HG03521 (cell line): ENCODE measurements at regions not wholly inside any gene's neighbourhood (a gene's known extent, or its start where the extent isn't known, plus 50 kb on each side); places are given as distances from the start of the nearest gene placed in this dataset.

Experiments used
- ATAC-seq: cut with Tn5 transposase; IDR thresholded peaks from one replicate; pipeline ENCODE4 v1.9.1; 2021; ENCODE audit warnings: mild to moderate bottlenecking, moderate library complexity; ENCODE audit not compliant: unreplicated experiment

DNA sequence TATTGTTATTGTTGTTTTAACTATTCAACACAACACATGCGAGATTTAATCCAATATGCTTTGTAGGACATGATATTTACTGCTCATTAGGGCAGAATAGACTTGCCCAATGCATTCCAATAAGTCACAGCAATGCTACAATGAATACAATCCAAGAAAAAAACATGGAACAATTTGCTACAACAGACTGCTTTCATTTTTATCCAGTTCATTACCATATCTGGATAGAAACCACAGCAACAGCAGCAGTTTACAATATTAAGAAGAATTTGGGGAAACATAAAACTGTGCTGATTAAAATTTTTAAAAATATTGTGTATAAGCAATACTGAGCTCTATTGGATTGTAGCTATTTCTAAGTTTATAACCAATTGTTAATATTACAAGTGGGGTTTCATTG, 833.0 kb downstream of the DIAPH3 start:
- no peak for ATAC-seq

DNA sequence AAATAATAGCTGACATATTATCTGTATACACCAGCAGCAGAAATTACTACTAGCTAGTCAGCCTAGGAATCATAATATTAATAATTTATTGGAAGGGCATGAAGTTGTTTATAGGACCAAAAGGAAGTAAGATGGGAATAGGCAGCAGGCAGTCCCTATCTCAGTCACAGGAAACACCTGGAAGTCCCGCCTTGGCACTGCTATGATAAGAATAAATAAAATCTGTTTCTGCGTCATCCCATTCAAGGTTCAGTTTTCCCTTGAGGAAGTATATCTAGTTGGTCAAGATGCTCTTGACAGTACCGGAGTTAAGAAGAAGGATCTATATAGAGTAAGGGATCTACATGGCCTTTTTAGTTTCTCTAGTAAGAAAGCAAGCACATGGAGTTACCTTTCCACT, 830.8 kb downstream of the DIAPH3 start:
- no peak for ATAC-seq

DNA sequence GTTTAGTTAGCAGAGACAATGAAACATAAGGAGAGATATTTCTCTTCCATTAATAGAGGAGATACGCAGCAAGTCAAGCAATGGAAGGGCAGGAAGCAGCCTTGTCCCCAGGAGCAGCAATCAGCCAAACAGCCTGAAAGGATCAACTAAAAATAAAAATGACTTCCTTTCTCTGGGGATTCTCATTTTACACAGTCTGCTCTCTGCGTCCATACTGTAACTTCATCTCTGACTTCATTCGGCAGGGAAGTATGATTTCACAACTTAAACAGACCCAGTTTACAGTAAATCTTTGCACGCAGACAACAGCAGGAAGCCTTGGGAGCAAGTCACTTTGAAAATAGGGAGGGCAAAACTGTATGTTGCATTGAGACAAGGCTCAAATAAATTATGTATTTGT, 826.7 kb downstream of the DIAPH3 start:
- ATAC-seq: no peak

DNA sequence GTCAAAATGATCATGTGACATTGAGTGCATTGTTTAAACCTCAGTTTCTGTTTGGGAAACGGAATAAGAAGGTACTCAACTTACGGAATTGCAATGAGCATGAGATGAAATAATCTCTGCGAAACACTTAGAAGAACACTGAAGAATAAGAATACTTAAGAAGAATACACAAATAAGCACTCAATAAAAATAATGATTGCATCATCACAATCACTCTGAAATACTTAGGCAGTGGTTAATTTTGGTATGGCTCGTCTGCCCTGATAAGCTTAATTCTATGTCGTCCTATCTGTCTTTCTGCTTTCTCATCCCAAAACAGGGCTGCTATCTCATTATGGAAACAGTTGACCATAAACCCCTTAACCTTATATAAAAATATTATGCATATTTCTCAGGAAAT, 823.6 kb downstream of the DIAPH3 start:
- no peak for ATAC-seq

DNA sequence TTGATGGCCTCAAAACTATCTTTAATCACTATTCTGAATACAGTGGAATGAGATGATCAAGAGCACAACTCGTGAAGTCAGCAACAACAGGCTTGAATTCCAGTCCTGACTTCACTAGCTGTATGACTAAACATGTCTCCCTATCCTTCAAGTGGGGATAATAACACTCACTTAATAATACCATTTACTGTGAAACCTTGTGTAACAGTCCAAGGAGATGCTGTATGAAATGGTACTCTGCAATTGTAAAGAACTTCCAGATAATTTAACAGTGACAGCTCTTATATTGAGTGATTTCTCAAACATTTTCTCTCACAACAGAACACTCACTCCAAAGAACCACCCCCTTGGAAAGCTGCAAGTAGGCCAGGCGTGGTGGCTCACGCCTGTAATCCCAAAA, 823.1 kb downstream of the DIAPH3 start:
- ATAC-seq: no peak

DNA sequence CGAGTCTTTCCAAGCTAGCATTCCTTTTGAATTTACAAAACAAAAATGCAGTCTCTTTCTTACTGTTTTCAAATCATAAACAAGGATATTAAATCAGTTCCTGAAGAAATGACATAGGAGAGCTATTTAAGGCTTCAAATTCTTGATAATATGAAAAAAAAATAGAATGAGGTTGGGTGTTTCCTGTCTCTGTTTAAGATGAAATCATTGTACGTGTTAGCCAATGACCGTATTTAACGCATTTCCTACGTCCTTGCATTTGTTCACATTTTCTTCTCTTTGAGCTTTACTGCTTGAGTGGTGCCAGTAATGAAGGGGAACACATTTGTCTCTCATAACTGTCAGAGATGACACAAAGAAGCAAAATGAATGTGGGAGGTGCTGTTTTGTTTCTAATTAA, 821.3 kb downstream of the DIAPH3 start:
- ATAC-seq: no peak

DNA sequence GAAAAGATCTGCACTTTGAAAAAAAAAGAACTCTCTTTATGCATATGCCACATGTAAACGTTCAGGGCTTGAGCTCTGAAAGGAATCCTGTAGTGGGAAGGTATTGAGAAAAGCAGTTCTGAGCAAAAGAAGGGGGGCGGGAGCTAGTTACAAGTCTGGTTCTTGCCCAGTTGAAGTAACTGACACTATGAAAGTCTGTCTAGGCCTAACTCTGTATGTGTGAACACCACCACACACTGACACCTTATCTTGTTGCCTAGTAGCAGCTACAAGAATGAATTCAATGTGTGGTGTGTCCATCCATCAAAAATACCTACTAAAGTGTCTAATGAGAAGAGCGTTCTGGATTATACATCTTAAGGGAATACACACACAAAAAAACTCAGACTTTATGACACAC, 820.6 kb downstream of the DIAPH3 start:
- ATAC-seq: no peak

DNA sequence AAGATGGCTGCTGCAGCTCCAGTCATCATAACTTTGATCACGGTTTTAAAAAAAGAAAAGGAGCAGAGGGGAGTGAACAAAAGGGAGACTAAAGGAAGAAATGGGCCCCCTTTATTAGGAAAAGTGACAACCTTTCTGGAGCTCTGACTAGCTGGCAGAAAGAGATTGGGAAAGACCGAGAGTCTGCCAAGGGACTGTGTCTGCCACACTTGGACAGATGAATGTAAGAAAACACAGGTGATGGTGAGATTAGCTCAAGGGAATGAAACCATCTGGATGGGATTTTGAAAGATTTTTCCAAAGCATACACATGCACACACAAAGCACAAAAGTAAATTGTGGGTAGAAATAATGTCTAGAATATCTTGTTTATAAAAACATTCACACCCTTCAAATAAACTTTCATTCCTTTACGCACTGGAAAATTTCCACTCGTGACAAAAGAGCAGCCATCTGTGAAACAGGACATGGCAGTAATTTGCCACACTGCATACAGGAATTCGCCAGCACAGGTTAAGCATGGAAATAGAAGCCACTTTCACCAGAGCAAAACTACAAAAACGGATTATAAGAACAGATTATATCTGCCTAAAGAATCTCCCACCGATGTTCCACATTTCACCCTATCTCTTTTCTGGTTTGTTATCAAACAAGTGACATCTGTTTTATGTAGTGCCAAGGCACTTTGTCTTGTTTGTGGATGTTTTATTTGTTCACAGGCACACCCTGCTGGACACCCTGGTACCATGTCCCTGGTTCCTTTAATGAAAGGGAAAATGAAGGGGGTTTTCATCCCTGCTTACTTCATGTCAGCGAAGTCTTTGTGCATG, 819.5 kb downstream of the DIAPH3 start:
- no peak for ATAC-seq

DNA sequence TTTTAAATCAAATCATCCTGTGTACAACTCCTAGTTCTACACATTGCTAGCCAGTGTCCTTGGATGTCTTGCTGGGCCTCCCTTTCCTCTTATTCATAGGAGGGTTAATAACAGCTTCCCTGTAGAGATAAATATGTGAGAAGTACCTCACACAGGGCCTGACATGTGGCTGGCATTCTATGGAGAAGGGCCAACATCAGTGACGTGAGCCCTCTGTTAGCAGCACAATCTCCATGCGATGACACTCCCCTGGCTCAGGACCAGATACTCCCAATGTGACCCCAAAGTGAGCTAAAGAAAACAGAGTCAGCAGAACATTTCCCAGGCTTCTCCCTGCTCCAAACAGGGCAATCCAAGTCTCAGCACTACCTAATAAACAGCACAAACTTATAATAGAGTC, 818.4 kb downstream of the DIAPH3 start:
- ATAC-seq: no peak

DNA sequence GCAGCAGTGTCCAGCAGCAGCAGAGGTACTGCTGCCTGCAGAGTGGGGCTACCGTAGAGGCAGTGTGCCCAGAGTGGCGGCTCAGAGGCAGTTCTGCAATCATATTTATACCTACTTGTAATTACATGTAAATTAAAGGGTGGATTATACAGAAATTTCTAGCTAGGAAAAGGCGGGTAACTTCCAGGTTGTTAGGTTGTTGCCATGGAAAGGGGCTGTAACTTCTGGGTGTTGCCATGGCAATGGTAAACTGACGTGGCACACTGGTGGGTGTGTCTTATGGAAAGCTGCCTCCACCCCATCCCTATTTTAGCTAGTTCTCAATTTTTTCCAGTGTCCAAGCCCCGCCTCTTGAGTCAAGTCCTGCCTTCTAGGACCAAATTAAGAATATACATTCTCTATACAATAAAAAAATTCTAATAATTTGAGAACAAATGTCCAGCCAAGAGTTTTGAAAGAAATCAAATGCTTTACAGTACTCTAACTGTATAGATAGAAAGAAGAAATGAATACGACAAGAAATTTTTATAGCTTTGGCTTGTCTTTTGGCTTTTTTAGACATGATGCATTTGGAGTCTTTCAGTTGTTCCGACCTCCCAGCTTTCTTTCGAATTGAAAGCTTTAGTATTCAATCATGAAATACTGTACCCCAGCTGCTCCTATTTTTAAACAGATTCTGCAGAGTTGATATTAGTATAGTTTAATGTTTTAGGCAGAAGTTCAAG, 816.6 kb downstream of the DIAPH3 start:
- no peak for ATAC-seq

DNA sequence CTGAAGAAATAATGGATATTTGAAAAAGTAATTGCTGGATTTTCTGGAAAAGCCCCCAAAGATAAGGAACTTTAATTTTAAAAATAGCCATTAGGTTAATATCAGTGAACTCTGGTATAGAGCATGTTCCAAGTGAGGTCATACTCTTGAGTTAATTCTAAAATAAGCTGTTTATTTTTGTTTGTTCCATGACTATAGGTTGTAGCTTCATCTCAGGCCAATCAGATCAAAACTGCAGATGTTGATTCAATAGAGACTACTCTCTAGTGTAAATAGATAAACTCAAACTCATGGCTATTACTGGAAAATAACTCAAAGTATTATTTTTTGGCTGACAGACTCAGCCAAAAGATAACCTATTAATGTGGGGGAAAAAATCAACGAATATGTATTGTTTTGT, 815.1 kb downstream of the DIAPH3 start:
- no peak for ATAC-seq

DNA sequence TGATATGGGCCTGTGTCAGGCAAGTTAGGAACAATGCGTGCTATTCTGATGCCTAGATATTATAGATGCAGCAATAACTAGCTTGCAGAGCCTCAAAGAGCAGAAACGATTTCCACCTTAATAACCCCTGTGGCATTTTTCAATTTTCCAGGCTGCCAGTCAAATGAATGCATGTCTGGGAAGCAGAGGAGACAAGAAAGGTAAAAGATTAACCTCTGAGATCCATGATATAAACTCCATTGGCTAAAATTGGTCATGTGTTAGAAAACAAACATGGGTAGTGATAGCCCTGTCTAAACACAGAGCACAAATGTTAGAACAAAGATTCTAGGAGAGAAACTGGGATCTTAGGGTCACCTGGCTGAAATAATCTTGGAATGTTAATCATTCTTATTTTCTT, 811.1 kb downstream of the DIAPH3 start:
- no peak for ATAC-seq

DNA sequence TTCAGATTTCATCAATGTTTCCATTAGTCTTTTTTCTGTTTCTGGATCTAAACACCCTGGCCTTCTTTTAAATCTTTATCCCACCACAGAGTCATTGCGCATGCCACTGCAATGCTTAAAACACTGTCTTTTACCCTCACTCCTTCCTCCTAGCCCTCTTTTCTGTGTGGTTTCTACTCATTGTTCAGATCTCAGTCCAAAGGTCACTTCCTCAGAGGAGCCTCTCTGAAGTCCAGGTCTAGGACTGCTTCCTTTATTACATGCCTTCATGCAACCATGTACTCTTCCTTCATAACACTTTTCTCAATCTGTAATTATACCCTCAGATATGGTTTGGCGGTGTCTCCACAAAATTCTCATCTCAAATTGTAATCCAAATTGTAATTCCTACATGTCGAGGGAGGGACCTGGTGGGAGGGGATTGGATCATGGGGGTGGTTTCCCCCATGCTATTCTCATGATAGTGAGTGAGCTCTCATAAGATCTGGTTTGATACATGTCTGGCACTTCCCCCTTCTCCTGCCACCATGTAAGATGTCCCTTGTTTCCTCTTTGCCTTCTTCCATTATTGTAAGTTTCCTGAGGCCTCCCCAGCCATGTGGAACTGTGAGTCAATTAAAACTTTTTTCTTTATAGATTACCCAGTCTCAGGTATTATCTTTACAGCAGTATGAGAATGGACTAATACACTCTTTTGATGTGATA, 808.9 kb downstream of the DIAPH3 start:
- no peak for ATAC-seq

DNA sequence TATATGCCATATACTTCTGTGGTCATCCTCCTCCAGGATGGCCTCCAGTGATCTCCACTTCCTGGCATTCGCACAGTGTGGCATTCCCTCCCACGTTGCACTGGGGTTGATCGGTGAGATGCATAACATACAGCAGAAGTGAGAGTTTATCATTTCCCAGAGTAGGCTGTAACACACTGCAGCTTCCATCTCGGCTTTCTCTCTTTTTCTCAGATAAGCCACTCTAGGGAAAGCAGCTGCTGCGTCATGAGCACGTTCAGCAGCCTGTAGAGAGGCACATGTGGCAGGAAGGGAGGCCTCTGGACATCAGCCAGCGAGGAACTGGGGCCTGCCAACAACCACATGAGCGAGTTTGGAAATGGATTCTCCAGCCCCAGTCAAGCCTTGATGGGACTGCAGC, 807.1 kb downstream of the DIAPH3 start:
- no peak for ATAC-seq

DNA sequence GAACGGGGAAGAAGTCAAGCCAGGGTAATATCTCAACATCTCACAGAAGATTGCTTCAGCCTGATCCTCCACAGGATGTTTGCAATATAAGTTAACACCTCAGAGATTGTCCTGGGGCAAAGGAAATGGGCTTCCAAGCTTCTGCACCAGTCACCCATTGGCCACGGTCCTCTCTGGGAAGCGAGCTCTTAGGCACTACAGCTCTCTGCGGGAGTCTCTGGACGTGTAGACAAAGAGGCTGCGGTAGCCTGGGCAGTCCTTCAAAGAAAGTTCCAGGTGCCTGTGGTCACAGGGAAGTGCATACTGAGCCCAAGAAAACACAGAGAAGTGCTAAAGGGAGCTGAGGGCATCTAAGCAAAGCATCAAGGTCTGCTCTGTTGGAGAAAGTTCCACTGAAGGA, 805.7 kb downstream of the DIAPH3 start:
- no peak for ATAC-seq

DNA sequence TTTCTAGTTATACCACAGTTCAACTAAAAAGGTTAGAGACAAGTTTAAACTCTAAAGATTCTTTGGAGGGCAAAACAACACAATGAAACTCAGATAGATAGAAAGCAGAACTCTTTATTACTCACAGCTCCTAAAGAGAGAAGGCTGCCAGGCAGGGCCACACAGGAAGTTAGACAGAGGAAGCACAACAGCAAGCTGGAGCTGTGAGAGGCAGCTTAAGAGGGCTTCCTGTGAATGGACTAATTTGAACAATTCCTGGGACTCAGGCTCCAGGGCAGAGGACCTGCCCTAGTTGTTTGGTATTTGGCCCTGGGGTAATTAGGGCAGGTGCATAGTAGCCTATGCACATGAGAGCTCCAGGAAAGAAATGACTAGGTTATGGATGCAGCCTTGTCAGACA, 803.6 kb downstream of the DIAPH3 start:
- peak; percentile 50 for ATAC-seq

DNA sequence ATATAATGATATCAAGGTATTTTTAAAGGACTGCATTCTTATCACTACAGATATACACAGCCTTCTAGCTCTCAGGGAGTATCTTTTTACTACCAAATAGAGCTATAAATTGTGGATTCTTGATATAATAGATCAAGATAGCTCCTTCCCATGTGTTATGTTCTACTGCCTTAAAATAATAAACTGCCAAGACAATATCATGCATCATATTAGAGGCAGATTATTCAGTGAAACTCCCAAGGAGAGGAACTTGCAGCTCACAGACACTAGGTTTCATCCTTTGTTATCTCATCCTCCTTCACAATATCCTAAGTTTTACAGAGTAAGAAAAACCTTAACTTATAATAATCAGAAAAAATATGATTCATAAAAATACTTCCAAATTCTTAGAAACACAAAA, 802.8 kb downstream of the DIAPH3 start:
- ATAC-seq: no peak

DNA sequence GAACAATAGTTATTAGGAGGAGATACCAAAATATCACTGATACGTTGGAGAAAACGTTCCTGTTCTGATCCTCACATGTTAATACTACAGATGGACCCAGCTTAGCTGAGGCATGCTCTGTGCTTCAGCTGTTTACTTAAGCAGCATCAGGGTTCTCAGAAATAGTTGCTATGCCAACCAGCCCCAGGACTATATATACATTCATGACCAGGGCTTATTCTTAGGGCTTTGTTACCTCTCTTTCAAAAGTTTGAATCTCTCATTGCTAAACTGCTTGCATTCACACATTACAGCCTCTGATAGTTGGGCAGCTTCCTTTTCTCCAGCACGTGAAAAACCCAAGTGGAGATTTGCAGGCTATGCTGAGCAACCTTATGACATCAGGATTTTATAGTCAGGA, 800.4 kb downstream of the DIAPH3 start:
- no peak for ATAC-seq

DNA sequence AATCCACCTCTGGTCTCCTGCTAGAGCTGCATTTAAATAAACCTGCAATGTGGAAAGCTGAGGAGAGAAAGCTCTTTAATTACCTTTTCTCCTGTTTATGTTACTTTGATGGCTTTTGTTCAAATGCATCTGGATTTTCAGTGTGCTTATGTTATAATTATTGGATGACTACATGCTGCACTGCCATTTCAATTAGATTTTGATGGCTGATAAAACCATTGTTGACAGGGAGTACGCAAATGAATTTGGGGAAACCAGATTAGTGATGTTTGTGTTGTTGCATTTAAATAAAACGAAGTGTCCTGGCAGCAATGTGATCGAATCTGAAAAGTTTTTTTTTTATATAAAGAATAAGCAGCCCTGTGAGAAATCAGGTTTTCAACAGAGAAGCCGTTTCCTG, 799.8 kb downstream of the DIAPH3 start:
- ATAC-seq: no peak

DNA sequence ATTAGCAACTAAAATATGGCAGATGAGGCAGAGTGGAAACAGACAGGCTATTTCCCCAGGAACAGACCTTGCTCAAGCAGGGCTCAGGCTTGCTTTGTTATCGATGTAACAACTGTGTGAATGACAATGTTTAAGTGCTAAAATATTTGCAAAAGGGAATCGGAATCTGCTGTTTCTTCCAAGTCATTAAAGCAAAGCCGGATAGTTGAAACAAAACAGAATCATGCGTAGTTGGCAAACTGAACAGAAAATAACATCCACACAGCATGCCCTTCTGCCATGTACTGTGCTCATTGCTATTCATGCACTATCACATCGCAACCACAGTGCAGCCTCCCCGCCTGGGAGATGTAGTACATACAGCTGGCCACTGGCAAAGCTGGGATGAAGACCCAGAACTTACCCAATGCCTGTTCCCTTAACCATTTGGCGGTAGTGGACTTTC, 799.1 kb downstream of the DIAPH3 start:
- no peak for ATAC-seq

DNA sequence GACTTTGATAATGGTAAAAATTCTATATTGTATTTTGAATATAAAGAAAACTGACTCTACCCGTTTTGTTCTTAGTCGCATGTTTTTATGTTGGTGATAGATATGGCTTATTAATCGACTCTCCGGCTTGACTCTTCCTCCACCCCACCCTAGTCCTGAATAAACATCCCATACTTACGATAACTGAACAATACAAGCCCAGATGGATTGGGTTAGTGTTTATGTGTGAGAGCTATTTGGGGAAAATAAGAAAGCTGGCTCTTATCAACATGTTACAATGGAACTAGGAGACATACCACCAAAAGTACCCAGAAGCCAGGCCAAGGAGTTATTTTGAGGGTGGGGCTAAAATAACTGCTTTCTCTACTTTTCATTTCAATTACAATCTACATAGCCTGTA, 796.3 kb downstream of the DIAPH3 start:
- no peak for ATAC-seq

DNA sequence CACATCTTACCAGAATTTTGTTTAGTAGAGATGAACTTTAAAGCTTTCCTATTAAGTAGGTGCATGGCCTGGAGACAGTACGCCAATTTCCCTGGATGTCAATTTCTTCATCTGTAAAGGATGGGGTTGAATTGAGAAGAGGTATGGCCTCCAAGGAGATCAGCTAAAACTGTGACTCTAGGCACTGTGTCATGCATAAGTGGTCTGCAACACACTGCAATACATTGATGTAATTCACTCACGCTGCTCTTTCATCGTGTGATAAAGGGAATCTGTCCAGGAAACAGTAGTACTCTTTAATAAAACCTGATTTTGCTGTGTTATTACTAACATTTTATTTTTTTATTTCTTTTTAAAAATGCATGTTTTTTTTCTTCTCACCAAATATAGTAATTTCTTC, 795.8 kb downstream of the DIAPH3 start:
- no peak for ATAC-seq
